ENCODE measurements at regions not wholly inside any gene's neighbourhood (a gene's known extent, or its start where the extent isn't known, plus 50 kb on each side); places are given as distances from the start of the nearest gene placed in this dataset.

- H3K27ac ChIP-seq, result no peak overlapping the region
- intact Hi-C loops (cut with DNase I), result no loop called here
- no peaks in the 10 kb centered on the region for H3K9me3 ChIP-seq
- no peak for TF ChIP-seq CTCF (IDR thresholded peaks at IDR 0.05)
- no peak for TF ChIP-seq POLR2A (IDR thresholded peaks at IDR 0.05)
- 60% methylated on average over 2 of the region's 2 CpGs for WGBS (ENCODE audit: insufficient coverage, low coverage, low lambda C conversion rate, missing lambda C conversion rate)
- DNase-seq (no peak), ATAC-seq (no peak)
- H3K4me3 ChIP-seq, result no peak overlapping the region
- no peaks in the 10 kb centered on the region for H3K4me1 ChIP-seq
- H3K27me3 ChIP-seq, result no peaks in the 10 kb centered on the region
- no peaks in the 10 kb centered on the region for H3K36me3 ChIP-seq
Measured at GRCh38 chr14:34180869-34181268, 230.0 kb upstream of the EGLN3 start.

GRCh38 chr14:34180434-34180833, 229.6 kb upstream of the EGLN3 start:
- Histone ChIP-seq H3K36me3 (no peaks in the 10 kb centered on the region), H3K27me3 (no peaks in the 10 kb centered on the region), H3K4me3 (no peak overlapping the region), H3K27ac (no peak overlapping the region), H3K4me1 (no peaks in the 10 kb centered on the region), H3K9me3 (no peaks in the 10 kb centered on the region)
- ATAC-seq, result peak; percentile 29 to 69 (median 56)
- intact Hi-C loops (cut with DNase I), result no loop called here
- DNase-seq, result no peak
- TF ChIP-seq POLR2A (IDR thresholded peaks at IDR 0.05) (no peak), CTCF (IDR thresholded peaks at IDR 0.05) (no peak)
- 39% methylated on average over 4 of the region's 4 CpGs for WGBS (ENCODE audit: insufficient coverage, low coverage, low lambda C conversion rate, missing lambda C conversion rate)

- TF ChIP-seq POLR2A (IDR thresholded peaks at IDR 0.05), result no peak
- TF ChIP-seq CTCF (IDR thresholded peaks at IDR 0.05), result no peak
- Histone ChIP-seq H3K9me3 (no peaks in the 10 kb centered on the region), H3K27me3 (no peaks in the 10 kb centered on the region), H3K4me3 (no peak overlapping the region), H3K27ac (no peak overlapping the region), H3K4me1 (no peaks in the 10 kb centered on the region), H3K36me3 (no peaks in the 10 kb centered on the region)
- intact Hi-C loops (cut with DNase I), result no loop called here
- no CpG with 5 or more reads among the region's 1 CpG for WGBS (ENCODE audit: insufficient coverage, low coverage, low lambda C conversion rate, missing lambda C conversion rate)
- DNase-seq, result no peak
- ATAC-seq, result no peak
Measured at GRCh38 chr14:34179727-34180126, 228.9 kb upstream of the EGLN3 start.

GRCh38 chr14:34177466-34177865, 226.6 kb upstream of the EGLN3 start:
- Histone ChIP-seq H3K9me3 (no peaks in the 10 kb centered on the region), H3K4me3 (no peak overlapping the region), H3K4me1 (no peaks in the 10 kb centered on the region), H3K27me3 (no peaks in the 10 kb centered on the region), H3K36me3 (no peaks in the 10 kb centered on the region), H3K27ac (no peak overlapping the region)
- DNase-seq, result no peak
- 32% methylated on average over 2 of the region's 2 CpGs for WGBS (ENCODE audit: insufficient coverage, low coverage, low lambda C conversion rate, missing lambda C conversion rate)
- ATAC-seq, result no peak
- TF ChIP-seq POLR2A (IDR thresholded peaks at IDR 0.05), result no peak
- no peak for TF ChIP-seq CTCF (IDR thresholded peaks at IDR 0.05)
- intact Hi-C loops (cut with DNase I), result no loop called here

GRCh38 chr14:34175574-34175973, 224.7 kb upstream of the EGLN3 start:
- ATAC-seq, result peak in 3 of 4 donors; percentile 24 to 45 (median 40)
- H3K27ac ChIP-seq, result no peak overlapping the region
- no peaks in the 10 kb centered on the region for H3K36me3 ChIP-seq

More at GRCh38 chr14:34175574-34175973, 224.7 kb upstream of the EGLN3 start:
- no peak overlapping the region for H3K4me3 ChIP-seq
- DNase-seq, result no peak
- TF ChIP-seq POLR2A (IDR thresholded peaks at IDR 0.05) (no peak), CTCF (IDR thresholded peaks at IDR 0.05) (no peak)
- H3K9me3 ChIP-seq, result no peaks in the 10 kb centered on the region
- WGBS (ENCODE audit: insufficient coverage, low coverage, low lambda C conversion rate, missing lambda C conversion rate), result 58% methylated on average over 2 of the region's 2 CpGs
- no peaks in the 10 kb centered on the region for H3K4me1 ChIP-seq
- H3K27me3 ChIP-seq, result no peaks in the 10 kb centered on the region
- intact Hi-C loops (cut with DNase I), result no loop called here

Data from right lobe of liver (tissue), 6 donors.